B cell (primary cell): ENCODE measurements at regions not wholly inside any gene's neighbourhood (a gene's known extent, or its start where the extent isn't known, plus 50 kb on each side); places are given as distances from the start of the nearest gene placed in this dataset.

ENCODE experiments used
- ATAC-seq: fragments of 200-7000 bp; cut with Tn5 transposase; one replicate; pipeline ENCODE4 v1.10.0; 2021; ENCODE audit warnings: low read depth, mild to moderate bottlenecking, moderate number of reproducible peaks, moderate library complexity
- CTCF ChIA-PET: fragments of 350-600 bp; sonication (Branson Sonifier 250); formaldehyde crosslinking; loops from one replicate; lab custom pipeline; 2021; ENCODE audit warnings: antibody characterized with exemption, inconsistent platforms; lab: Charles Lee
- POLR2A ChIA-PET: fragments of 350-600 bp; sonication (Branson Sonifier 250); formaldehyde crosslinking; loops from one replicate; lab custom pipeline; 2021; ENCODE audit warnings: antibody characterized with exemption; lab: Charles Lee
- DNase-seq: peaks from one replicate; pipeline ENCODE4 v3.0.0; 2013
- H2AFZ ChIP-seq: 2 replicates; pipeline ENCODE4 v1.6.1; 2012; ENCODE audit warnings: mild to moderate bottlenecking, low read depth, low read length; ENCODE audit not compliant: insufficient read depth, poor library complexity, severe bottlenecking
- H3K27ac ChIP-seq, 2 donors: 1 replicate in 1 of 2; 2 replicates in 1 of 2; pipeline ENCODE4 v1.5.1; 2012 to 2013; ENCODE audit warnings: low read length in 2 of 2, mild to moderate bottlenecking in 2 of 2, moderate library complexity in 1 of 2
- H3K27me3 ChIP-seq, 4 experiments: fragments of 200-600 bp in 1 of 4; sonication (generic) in 1 of 4; replicated peaks in 1 of 4; 1 replicate in 2 of 4; 2 replicates in 2 of 4; pipeline versions ENCODE4 v1.6.1 to v1.7.0; 2013 to 2016; ENCODE audit warnings: low read length in 3 of 4, mild to moderate bottlenecking in 2 of 4, mixed read lengths in 1 of 4, moderate library complexity in 1 of 4; ENCODE audit not compliant: insufficient read depth in 4 of 4, control insufficient read depth in 3 of 4; ENCODE audit errors: control extremely low read depth in 1 of 4
- H3K36me3 ChIP-seq, 2 experiments: replicated peaks in 1 of 2; 1 replicate in 1 of 2; 2 replicates in 1 of 2; pipeline versions ENCODE4 v1.6.1 to v1.7.1; 2013; ENCODE audit warnings: low read length in 1 of 2; ENCODE audit not compliant: insufficient read depth in 2 of 2, control insufficient read depth in 1 of 2; ENCODE audit errors: control extremely low read depth in 1 of 2, extremely low read depth in 1 of 2
- H3K4me1 ChIP-seq, 2 donors: fragments of 200-600 bp in 1 of 2; sonication (generic) in 1 of 2; 1 replicate in 1 of 2; 2 replicates in 1 of 2; pipeline versions ENCODE4 v1.5.1 to v1.6.1; 2013 to 2017; ENCODE audit warnings: low read length in 2 of 2; ENCODE audit not compliant: control insufficient read depth in 2 of 2, insufficient read depth in 2 of 2
- H3K4me2 ChIP-seq: replicated peaks from 2 replicates; pipeline ENCODE3; 2012; ENCODE audit warnings: mild to moderate bottlenecking, low read depth, low read length; ENCODE audit not compliant: poor library complexity, severe bottlenecking
- H3K4me3 ChIP-seq, 5 experiments: fragments of 200-600 bp in 1 of 5; sonication (generic) in 1 of 5; 1 replicate in 3 of 5; 2 replicates in 2 of 5; pipeline versions ENCODE4 v1.5.1 to v1.7.0; 2011 to 2016; ENCODE audit warnings: low read length in 4 of 5, mild to moderate bottlenecking in 4 of 5, low read depth in 2 of 5, control low read depth in 1 of 5, moderate library complexity in 1 of 5; ENCODE audit not compliant: insufficient read depth in 1 of 5; ENCODE audit errors: control extremely low read depth in 1 of 5, extremely low read depth in 1 of 5
- H3K79me2 ChIP-seq: fragments of 200-600 bp; sonication (generic); one replicate; pipeline ENCODE4 v1.6.0; 2016; ENCODE audit warnings: low read length; ENCODE audit not compliant: control insufficient read depth, insufficient read depth
- H3K9ac ChIP-seq: fragments of 200-600 bp; sonication (generic); 2 replicates; pipeline ENCODE4 v1.6.1; 2017; ENCODE audit warnings: mild to moderate bottlenecking, low read length, moderate library complexity
- H3K9me3 ChIP-seq, 3 donors: one replicate each; pipeline versions ENCODE4 v1.6.1 to v1.7.1; 2013; ENCODE audit warnings: low read length in 2 of 3; ENCODE audit not compliant: control insufficient read depth in 2 of 3, insufficient read depth in 1 of 3; ENCODE audit errors: control extremely low read depth in 1 of 3
- H4K20me1 ChIP-seq: 2 replicates; pipeline ENCODE4 v1.6.0; 2012; ENCODE audit warnings: mild to moderate bottlenecking, low read length; ENCODE audit not compliant: insufficient read depth, control insufficient read depth, poor library complexity, severe bottlenecking
- H3K27ac Mint-ChIP-seq: one replicate; pipeline ENCODE4 v1.8.0; 2021; ENCODE audit warnings: mixed read lengths
- H3K27me3 Mint-ChIP-seq: one replicate; pipeline ENCODE4 v1.8.0; 2021; ENCODE audit warnings: mixed read lengths
- H3K4me1 Mint-ChIP-seq: one replicate; pipeline ENCODE4 v1.8.0; 2021; ENCODE audit warnings: mixed read lengths
- H3K4me3 Mint-ChIP-seq: one replicate; pipeline ENCODE4 v1.8.0; 2021; ENCODE audit warnings: mixed read lengths
- H3K9me3 Mint-ChIP-seq: one replicate; pipeline ENCODE4 v1.8.0; 2022; ENCODE audit warnings: mixed read lengths; ENCODE audit not compliant: insufficient read depth
- EZH2 ChIP-seq: IDR thresholded peaks from 2 replicates; pipeline ENCODE4 v1.6.1; 2012; ENCODE audit warnings: borderline replicate concordance, low read depth, mild to moderate bottlenecking, moderate library complexity, low read length; ENCODE audit not compliant: insufficient read depth, poor library complexity, severe bottlenecking
- WGBS: methylation state at CpG from one replicate; pipeline ENCODE4 v1.1.5; 2013; ENCODE audit warnings: missing lambda C conversion rate; ENCODE audit not compliant: insufficient coverage; 5-methylcytosine and 5-hydroxymethylcytosine counted together
- intact Hi-C: fragments of 100-400 bp; cut with micrococcal nuclease; formaldehyde crosslinking; loops from one replicate; pipeline ENCODE4 v1.10.0; 2022
- TF ChIP-seq, protein P1 (sequence below): fragments of 200-600 bp; IDR thresholded peaks from one replicate; pipeline ENCODE4 v1.8.0; 2022; ENCODE audit warnings: antibody characterized with exemption, mild to moderate bottlenecking

DNA sequence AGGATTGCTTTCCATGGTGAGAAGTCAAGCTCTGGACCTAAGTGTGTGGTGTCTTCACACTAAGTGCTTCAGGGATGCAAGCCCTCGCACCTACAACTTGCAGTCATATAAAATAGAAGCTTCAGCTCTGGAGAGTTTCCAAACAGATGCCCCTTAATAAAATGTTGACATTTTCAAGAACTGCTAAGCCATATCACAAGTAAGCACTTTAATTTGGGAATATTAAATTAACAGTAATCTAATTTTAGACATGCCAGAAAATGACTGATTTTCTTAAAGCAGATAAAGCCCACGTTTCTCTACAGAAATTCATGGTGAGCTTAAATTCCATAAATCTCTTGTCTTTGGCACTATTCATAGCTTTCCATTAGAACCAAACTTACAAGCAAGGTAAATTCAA is 600.1 kb upstream of the FLRT2 start:
- WGBS, result no CpG with 5 or more reads among the region's 2 CpGs
- H3K4me1 ChIP-seq, result no peaks in the 10 kb centered on the region
- Mint-ChIP-seq H3K27me3 (no peaks in the 10 kb centered on the region), H3K4me1 (no peaks in the 10 kb centered on the region), H3K9me3 (peaks cover 4% of the 10 kb centered on the region), H3K27ac (no peak overlapping the region), H3K4me3 (no peak overlapping the region)
- POLR2A ChIA-PET, result no interaction called here
- H2AFZ ChIP-seq, result no peak overlapping the region
- H3K79me2 ChIP-seq, result no peaks in the 10 kb centered on the region
- DNase-seq, result no peak
- CTCF ChIA-PET, result no interaction called here
- H3K36me3 ChIP-seq, result no peaks in the 10 kb centered on the region
- TF ChIP-seq, protein P1, sequence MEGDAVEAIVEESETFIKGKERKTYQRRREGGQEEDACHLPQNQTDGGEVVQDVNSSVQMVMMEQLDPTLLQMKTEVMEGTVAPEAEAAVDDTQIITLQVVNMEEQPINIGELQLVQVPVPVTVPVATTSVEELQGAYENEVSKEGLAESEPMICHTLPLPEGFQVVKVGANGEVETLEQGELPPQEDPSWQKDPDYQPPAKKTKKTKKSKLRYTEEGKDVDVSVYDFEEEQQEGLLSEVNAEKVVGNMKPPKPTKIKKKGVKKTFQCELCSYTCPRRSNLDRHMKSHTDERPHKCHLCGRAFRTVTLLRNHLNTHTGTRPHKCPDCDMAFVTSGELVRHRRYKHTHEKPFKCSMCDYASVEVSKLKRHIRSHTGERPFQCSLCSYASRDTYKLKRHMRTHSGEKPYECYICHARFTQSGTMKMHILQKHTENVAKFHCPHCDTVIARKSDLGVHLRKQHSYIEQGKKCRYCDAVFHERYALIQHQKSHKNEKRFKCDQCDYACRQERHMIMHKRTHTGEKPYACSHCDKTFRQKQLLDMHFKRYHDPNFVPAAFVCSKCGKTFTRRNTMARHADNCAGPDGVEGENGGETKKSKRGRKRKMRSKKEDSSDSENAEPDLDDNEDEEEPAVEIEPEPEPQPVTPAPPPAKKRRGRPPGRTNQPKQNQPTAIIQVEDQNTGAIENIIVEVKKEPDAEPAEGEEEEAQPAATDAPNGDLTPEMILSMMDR, result no peak
- no peak for TF ChIP-seq EZH2
- peaks cover 0 to 3% (median 0%) of the 10 kb centered on the region in 3 donors for H3K9me3 ChIP-seq
- no peak overlapping the region for H3K4me2 ChIP-seq
- no peak overlapping the region for H3K4me3 ChIP-seq
- no peaks in the 10 kb centered on the region for H3K27me3 ChIP-seq
- H4K20me1 ChIP-seq, result no peaks in the 10 kb centered on the region
- intact Hi-C loops, result no loop called here
- no peak overlapping the region for H3K9ac ChIP-seq
- ATAC-seq, result no peak
- H3K27ac ChIP-seq, result no peak overlapping the region

DNA sequence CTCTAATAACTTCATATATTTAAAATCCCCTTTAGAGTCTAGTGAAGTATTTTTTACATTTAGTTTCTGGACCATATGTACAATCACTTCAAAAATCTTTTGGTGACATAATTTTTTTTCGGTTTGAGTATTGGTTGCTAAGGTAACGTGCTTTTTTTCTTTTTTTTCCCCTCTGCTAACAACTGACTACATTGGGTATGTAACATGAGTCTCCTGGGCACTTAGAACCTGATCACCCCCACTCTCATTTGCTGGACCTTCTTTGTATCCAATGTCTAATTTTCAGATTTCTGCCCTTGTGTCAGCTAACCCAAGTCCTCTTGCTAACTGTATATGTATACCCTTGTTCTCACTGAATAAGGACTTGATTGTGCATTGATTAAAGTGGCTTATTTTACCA is 592.9 kb upstream of the FLRT2 start:
- Histone ChIP-seq H3K36me3 (no peaks in the 10 kb centered on the region), H3K4me3 (no peak overlapping the region), H3K79me2 (no peaks in the 10 kb centered on the region), H3K9me3 (peaks cover 0 to 5% (median 1%) of the 10 kb centered on the region in 3 donors), H2AFZ (no peak overlapping the region), H3K4me2 (no peak overlapping the region), H3K4me1 (no peaks in the 10 kb centered on the region), H4K20me1 (no peaks in the 10 kb centered on the region), H3K27me3 (no peaks in the 10 kb centered on the region), H3K9ac (no peak overlapping the region), H3K27ac (no peak overlapping the region)
- TF ChIP-seq, protein P1, result no peak
- no peak for TF ChIP-seq EZH2
- no peak for DNase-seq
- WGBS, result no CpG with 5 or more reads among the region's 2 CpGs
- H3K9me3 Mint-ChIP-seq, result peaks cover 4% of the 10 kb centered on the region
- H3K27me3 Mint-ChIP-seq, result no peaks in the 10 kb centered on the region
- ChIA-PET CTCF (no interaction called here), POLR2A (no interaction called here)
- H3K4me3 Mint-ChIP-seq, result no peak overlapping the region
- no peak overlapping the region for H3K27ac Mint-ChIP-seq
- no peak for ATAC-seq
- intact Hi-C loops, result no loop called here
- no peaks in the 10 kb centered on the region for H3K4me1 Mint-ChIP-seq
